ENCODE measurements at regions not wholly inside any gene's neighbourhood (a gene's known extent, or its start where the extent isn't known, plus 50 kb on each side); places are given as distances from the start of the nearest gene placed in this dataset.

DNA sequence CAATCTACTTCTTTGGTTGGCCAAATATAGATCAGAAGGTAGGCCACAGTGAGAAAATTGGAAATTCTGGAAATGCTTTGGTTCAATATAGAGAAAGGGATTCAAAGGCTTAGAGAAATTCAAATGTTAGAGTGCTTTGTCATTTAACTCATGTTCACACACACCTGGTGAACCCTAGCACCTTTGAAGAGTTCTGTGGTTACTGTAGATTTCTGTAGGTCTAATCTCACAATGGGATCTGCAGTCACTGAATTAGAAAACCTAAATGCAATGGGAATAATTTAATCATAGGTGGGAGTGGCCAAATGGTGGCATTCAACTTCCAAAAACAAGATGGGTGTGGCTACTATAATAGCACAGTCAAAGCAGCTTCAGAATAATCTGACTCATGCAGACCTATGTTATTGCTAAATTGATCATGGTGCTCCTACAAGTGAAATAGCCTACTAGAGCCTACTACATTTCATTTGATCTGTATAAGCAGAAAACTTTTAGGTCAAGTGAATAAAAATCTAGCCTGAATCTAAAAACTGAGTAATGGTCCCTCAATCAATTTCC is 1152.9 kb downstream of the PCDH9 start:
- TF ChIP-seq POLR2A (IDR thresholded peaks at IDR 0.05; ENCODE audit: low read length) (no peak), GATA1 (IDR thresholded peaks at IDR 0.05; ENCODE audit: low read depth, low read length) (no peak)
